ENCODE measurements at regions not wholly inside any gene's neighbourhood (a gene's known extent, or its start where the extent isn't known, plus 50 kb on each side); places are given as distances from the start of the nearest gene placed in this dataset.

GRCh38 chr2:173817582-173817981 lies 147.6 kb downstream of the SP3 start:
- Histone ChIP-seq H3K27ac (no peak overlapping the region), H3K4me3 (no peak overlapping the region), H3K9me3 (no peaks in the 10 kb centered on the region), H3K27me3 (no peaks in the 10 kb centered on the region), H3K36me3 (no peaks in the 10 kb centered on the region), H3K4me1 (no peaks in the 10 kb centered on the region)
- TF ChIP-seq CTCF (IDR thresholded peaks at IDR 0.05) (no peak), POLR2A (IDR thresholded peaks at IDR 0.05) (no peak), POLR2AphosphoS5 (IDR thresholded peaks at IDR 0.05) (no peak)
- no peak for DNase-seq (ENCODE audit: low spot score in 2 of 2)
- intact Hi-C loops (cut with DNase I; ENCODE audit: low total_unique reads): no loop called here

- no peaks in the 10 kb centered on the region for H3K4me1 ChIP-seq
- H3K36me3 ChIP-seq: no peaks in the 10 kb centered on the region
- no peak overlapping the region for H3K27ac ChIP-seq
- DNase-seq (ENCODE audit: low spot score in 2 of 2): no peak
- H3K4me3 ChIP-seq: no peak overlapping the region
- no peaks in the 10 kb centered on the region for H3K27me3 ChIP-seq
- TF ChIP-seq POLR2AphosphoS5 (IDR thresholded peaks at IDR 0.05) (no peak), CTCF (IDR thresholded peaks at IDR 0.05) (no peak), POLR2A (IDR thresholded peaks at IDR 0.05) (no peak)
- no peaks in the 10 kb centered on the region for H3K9me3 ChIP-seq
- intact Hi-C loops (cut with DNase I; ENCODE audit: low total_unique reads): no loop called here
These were observed 146.9 kb downstream of the SP3 start for GRCh38 chr2:173818285-173818684.

DNA sequence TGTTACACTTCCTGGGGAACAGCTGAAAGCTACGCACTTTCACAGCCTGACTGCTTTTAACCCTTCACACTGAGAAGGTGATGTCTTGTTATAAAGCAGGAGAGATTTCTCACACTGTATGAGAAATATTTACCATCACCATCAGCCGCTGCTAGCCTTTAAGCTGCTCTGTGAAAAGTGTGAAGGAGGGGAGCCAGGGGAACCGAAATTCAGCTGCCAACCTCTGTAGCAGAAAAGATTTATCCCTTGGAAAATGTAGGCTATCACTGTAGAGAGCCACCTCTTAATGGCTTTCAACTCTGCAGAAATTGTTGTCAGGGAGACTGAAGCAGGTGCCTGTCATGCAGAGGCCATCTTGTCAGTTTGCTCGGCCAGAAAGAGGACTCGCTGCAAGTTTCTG lies 145.3 kb downstream of the SP3 start:
- no peak for DNase-seq (ENCODE audit: low spot score in 2 of 2)
- Histone ChIP-seq H3K4me1 (no peaks in the 10 kb centered on the region), H3K36me3 (no peaks in the 10 kb centered on the region), H3K9me3 (no peaks in the 10 kb centered on the region), H3K27me3 (no peaks in the 10 kb centered on the region), H3K4me3 (no peak overlapping the region), H3K27ac (no peak overlapping the region)
- TF ChIP-seq POLR2AphosphoS5 (IDR thresholded peaks at IDR 0.05) (no peak), CTCF (IDR thresholded peaks at IDR 0.05) (no peak), POLR2A (IDR thresholded peaks at IDR 0.05) (no peak)
- intact Hi-C loops (cut with DNase I; ENCODE audit: low total_unique reads): no loop called here

GRCh38 chr2:173821451-173821850 lies 143.7 kb downstream of the SP3 start:
- no peak for DNase-seq (ENCODE audit: low spot score in 2 of 2)

More at GRCh38 chr2:173821451-173821850, 143.7 kb downstream of the SP3 start:
- Histone ChIP-seq H3K4me3 (no peak overlapping the region), H3K9me3 (no peaks in the 10 kb centered on the region), H3K27me3 (no peaks in the 10 kb centered on the region), H3K4me1 (no peaks in the 10 kb centered on the region), H3K27ac (no peak overlapping the region), H3K36me3 (no peaks in the 10 kb centered on the region)
- no peak for TF ChIP-seq POLR2A (IDR thresholded peaks at IDR 0.05)
- no peak for TF ChIP-seq CTCF (IDR thresholded peaks at IDR 0.05)
- no peak for TF ChIP-seq POLR2AphosphoS5 (IDR thresholded peaks at IDR 0.05)
- intact Hi-C loops (cut with DNase I; ENCODE audit: low total_unique reads): no loop called here
